ENCODE measurements at regions not wholly inside any gene's neighbourhood (a gene's known extent, or its start where the extent isn't known, plus 50 kb on each side); places are given as distances from the start of the nearest gene placed in this dataset.

- 73 to 77% methylated on average over 8 of the region's 8 CpGs for whole genome bisulfite sequencing, 2 donors
- H3K9me3 ChIP-seq: no peaks in the 10 kb centered on the region
- intact Hi-C loops (cut with DNase I): no loop called here
These were observed 175.4 kb upstream of the CADPS start for GRCh38 chr3:63050548-63051177.

DNA sequence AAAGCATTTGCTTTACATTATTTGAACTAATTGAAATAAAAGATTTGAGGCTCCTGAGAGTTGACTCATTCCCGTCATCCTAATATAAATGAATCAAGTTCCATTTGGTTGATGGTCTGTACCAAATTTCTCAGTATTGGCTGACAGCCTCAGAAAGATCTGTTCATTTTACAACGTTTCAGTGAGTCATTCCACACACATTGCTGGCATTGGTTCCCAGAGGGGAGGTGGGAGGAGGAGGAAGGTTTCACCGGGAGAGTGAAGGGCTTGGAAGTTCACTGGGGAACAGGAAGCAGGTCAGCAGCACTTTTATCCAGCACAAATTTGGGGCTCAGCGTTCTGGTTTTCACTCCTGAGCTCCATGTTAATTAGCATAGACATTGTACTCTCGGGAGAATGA, 176.7 kb upstream of the CADPS start:
- no peak overlapping the region for H3K27ac ChIP-seq
- 42 to 49% methylated on average over 5 of the region's 5 CpGs for WGBS, 2 donors

More at GRCh38 chr3:63050548-63051177, 175.4 kb upstream of the CADPS start:
- Histone ChIP-seq H3K4me1 (no peaks in the 10 kb centered on the region), H3K36me3 (no peaks in the 10 kb centered on the region), H3K27me3 (no peaks in the 10 kb centered on the region), H3K27ac (no peak overlapping the region), H3K4me3 (replicated peaks in 1 of 3) (no peak overlapping the region)
- TF ChIP-seq, protein P1, sequence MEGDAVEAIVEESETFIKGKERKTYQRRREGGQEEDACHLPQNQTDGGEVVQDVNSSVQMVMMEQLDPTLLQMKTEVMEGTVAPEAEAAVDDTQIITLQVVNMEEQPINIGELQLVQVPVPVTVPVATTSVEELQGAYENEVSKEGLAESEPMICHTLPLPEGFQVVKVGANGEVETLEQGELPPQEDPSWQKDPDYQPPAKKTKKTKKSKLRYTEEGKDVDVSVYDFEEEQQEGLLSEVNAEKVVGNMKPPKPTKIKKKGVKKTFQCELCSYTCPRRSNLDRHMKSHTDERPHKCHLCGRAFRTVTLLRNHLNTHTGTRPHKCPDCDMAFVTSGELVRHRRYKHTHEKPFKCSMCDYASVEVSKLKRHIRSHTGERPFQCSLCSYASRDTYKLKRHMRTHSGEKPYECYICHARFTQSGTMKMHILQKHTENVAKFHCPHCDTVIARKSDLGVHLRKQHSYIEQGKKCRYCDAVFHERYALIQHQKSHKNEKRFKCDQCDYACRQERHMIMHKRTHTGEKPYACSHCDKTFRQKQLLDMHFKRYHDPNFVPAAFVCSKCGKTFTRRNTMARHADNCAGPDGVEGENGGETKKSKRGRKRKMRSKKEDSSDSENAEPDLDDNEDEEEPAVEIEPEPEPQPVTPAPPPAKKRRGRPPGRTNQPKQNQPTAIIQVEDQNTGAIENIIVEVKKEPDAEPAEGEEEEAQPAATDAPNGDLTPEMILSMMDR (IDR thresholded peaks at IDR 0.05): no peak
- no peak for TF ChIP-seq POLR2A (IDR thresholded peaks at IDR 0.05)
- no peak for DNase-seq

GRCh38 chr3:63056932-63057331, 181.7 kb upstream of the CADPS start:
- intact Hi-C loops (cut with DNase I): no loop called here
- H3K9me3 ChIP-seq: no peaks in the 10 kb centered on the region
- DNase-seq: no peak
- TF ChIP-seq POLR2A (IDR thresholded peaks at IDR 0.05): no peak
- TF ChIP-seq, protein P1 (IDR thresholded peaks at IDR 0.05): no peak
- no peaks in the 10 kb centered on the region for H3K4me1 ChIP-seq
- WGBS, 2 donors: 15 to 21% methylated on average over 1 of the region's 1 CpG
- H3K4me3 ChIP-seq (replicated peaks in 1 of 3): no peak overlapping the region
- H3K27me3 ChIP-seq: no peaks in the 10 kb centered on the region
- H3K36me3 ChIP-seq: no peaks in the 10 kb centered on the region
- H3K27ac ChIP-seq: no peak overlapping the region

More for the DNA sequence above, 176.7 kb upstream of the CADPS start:
- DNase-seq: no peak
- intact Hi-C loops (cut with DNase I): no loop called here
- Histone ChIP-seq H3K27me3 (no peaks in the 10 kb centered on the region), H3K4me3 (replicated peaks in 1 of 3) (no peak overlapping the region), H3K9me3 (no peaks in the 10 kb centered on the region), H3K4me1 (no peaks in the 10 kb centered on the region), H3K36me3 (no peaks in the 10 kb centered on the region)
- TF ChIP-seq, protein P1 (IDR thresholded peaks at IDR 0.05): no peak
- no peak for TF ChIP-seq POLR2A (IDR thresholded peaks at IDR 0.05)

- TF ChIP-seq POLR2A (IDR thresholded peaks at IDR 0.05): no peak
- TF ChIP-seq, protein P1 (IDR thresholded peaks at IDR 0.05): no peak
- intact Hi-C loops (cut with DNase I): no loop called here
- no peaks in the 10 kb centered on the region for H3K27me3 ChIP-seq
- no peak overlapping the region for H3K4me3 ChIP-seq (replicated peaks in 1 of 3)
- H3K4me1 ChIP-seq: no peaks in the 10 kb centered on the region
- H3K36me3 ChIP-seq: no peaks in the 10 kb centered on the region
- WGBS, 2 donors: 85 to 87% methylated on average over 2 of the region's 2 CpGs
- H3K27ac ChIP-seq: no peak overlapping the region
- DNase-seq: no peak
- no peaks in the 10 kb centered on the region for H3K9me3 ChIP-seq
These were observed 185.2 kb upstream of the CADPS start for GRCh38 chr3:63060412-63060811.

- DNase-seq: no peak
- whole genome bisulfite sequencing, 2 donors: 52 to 59% methylated on average over 5 of the region's 5 CpGs
- intact Hi-C loops (cut with DNase I): no loop called here
- H3K4me3 ChIP-seq (replicated peaks in 1 of 3): no peak overlapping the region
- no peaks in the 10 kb centered on the region for H3K36me3 ChIP-seq
- H3K4me1 ChIP-seq: no peaks in the 10 kb centered on the region
- H3K27me3 ChIP-seq: no peaks in the 10 kb centered on the region
- H3K9me3 ChIP-seq: no peaks in the 10 kb centered on the region
- TF ChIP-seq POLR2A (IDR thresholded peaks at IDR 0.05): no peak
- TF ChIP-seq, protein P1 (IDR thresholded peaks at IDR 0.05): no peak
- no peak overlapping the region for H3K27ac ChIP-seq
These were observed 186.2 kb upstream of the CADPS start for GRCh38 chr3:63061449-63061848.
